Stimulated activated CD8-positive, alpha-beta memory T cell treated with anti-CD3 and anti-CD28 coated beads, Interleukin-4, amount 100 ng/mL, for 48 hours (primary cell): ENCODE measurements at regions not wholly inside any gene's neighbourhood (a gene's known extent, or its start where the extent isn't known, plus 50 kb on each side); places are given as distances from the start of the nearest gene placed in this dataset.

Experiments
- DNase-seq: peaks from one replicate; pipeline ENCODE4 v3.0.0-alpha.2; 2020

GRCh38 chr14:101383737-101384338, 177.5 kb upstream of the DIO3 start:
- DNase-seq = no peak

- no peak for DNase-seq
Observed at GRCh38 chr14:101394374-101394773, 166.9 kb upstream of the DIO3 start.

GRCh38 chr14:101395779-101396178, 165.5 kb upstream of the DIO3 start:
- DNase-seq = no peak

GRCh38 chr14:101397206-101397605, 164.1 kb upstream of the DIO3 start:
- DNase-seq = no peak

- DNase-seq = no peak
Observed at GRCh38 chr14:101398011-101398410, 163.3 kb upstream of the DIO3 start.

- DNase-seq = no peak
Observed at GRCh38 chr14:101399737-101400517, 161.4 kb upstream of the DIO3 start.

GRCh38 chr14:101400830-101401229, 160.5 kb upstream of the DIO3 start:
- DNase-seq = no peak

- DNase-seq = no peak
Observed at GRCh38 chr14:101402936-101403660, 158.2 kb upstream of the DIO3 start.

GRCh38 chr14:101404426-101405170, 156.7 kb upstream of the DIO3 start:
- no peak for DNase-seq

GRCh38 chr14:101405171-101405883, 156.0 kb upstream of the DIO3 start:
- no peak for DNase-seq

- no peak for DNase-seq
Observed at GRCh38 chr14:101406921-101407320, 154.4 kb upstream of the DIO3 start.

GRCh38 chr14:101407328-101407727, 154.0 kb upstream of the DIO3 start:
- no peak for DNase-seq

GRCh38 chr14:101408077-101408831, 153.0 kb upstream of the DIO3 start:
- DNase-seq = no peak

GRCh38 chr14:101409006-101409543, 152.2 kb upstream of the DIO3 start:
- no peak for DNase-seq

GRCh38 chr14:101410126-101410525, 151.2 kb upstream of the DIO3 start:
- no peak for DNase-seq

GRCh38 chr14:101411151-101411550, 150.1 kb upstream of the DIO3 start:
- DNase-seq = no peak

GRCh38 chr14:101411779-101412178, 149.5 kb upstream of the DIO3 start:
- DNase-seq = no peak

GRCh38 chr14:101412739-101413138, 148.6 kb upstream of the DIO3 start:
- DNase-seq = no peak

- no peak for DNase-seq
Observed at GRCh38 chr14:101417434-101417833, 143.9 kb upstream of the DIO3 start.

- DNase-seq = no peak
Observed at GRCh38 chr14:101418601-101419000, 142.7 kb upstream of the DIO3 start.

- DNase-seq = no peak
Observed at GRCh38 chr14:101426466-101426865, 134.8 kb upstream of the DIO3 start.

GRCh38 chr14:101428409-101428808, 132.9 kb upstream of the DIO3 start:
- no peak for DNase-seq
